Fibroblast of skin of right biceps (primary cell): ENCODE measurements at regions not wholly inside any gene's neighbourhood (a gene's known extent, or its start where the extent isn't known, plus 50 kb on each side); places are given as distances from the start of the nearest gene placed in this dataset.
"Not testable (repeated sequence)": the region's sequence is repeated elsewhere in the genome, so short reads cannot be mapped to it uniquely, and the experiment has no call there.

ENCODE experiments used
- DNase-seq: peaks from one replicate; pipeline ENCODE4 v3.0.0-alpha.2; 2013

DNA sequence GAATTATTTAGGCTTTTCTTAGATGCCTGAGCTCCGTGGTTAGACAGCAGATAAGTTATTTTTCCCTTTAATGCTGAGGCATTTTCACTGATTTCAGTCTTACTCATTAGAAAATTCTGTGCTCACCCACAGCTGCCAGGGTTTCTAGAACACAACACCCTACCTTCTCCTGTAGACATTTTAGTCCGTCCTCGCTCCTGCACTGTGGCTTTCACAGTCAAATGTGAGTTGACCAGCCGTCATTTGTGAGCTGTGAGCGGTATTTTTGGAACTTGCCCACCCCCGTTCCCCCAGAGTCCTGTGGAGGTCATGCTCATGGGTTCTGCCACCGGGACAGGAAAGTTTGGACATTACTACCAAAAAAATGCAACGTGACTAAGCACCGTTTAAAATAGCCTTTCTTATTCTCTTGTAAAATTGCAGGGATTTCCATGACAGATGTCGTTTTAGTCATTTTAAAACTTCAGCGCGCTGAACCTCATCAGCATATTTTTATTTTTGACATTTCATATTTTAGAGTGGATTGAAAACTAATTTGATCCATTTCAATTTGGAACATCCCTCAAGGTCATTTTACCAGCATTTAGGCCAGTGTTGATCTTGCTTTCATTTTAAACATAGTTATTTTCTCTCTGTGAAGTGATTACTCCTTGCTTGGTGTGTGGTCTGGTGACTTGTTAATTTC lies 249.6 kb upstream of the PLGLB2 start:
- DNase-seq: not testable (repeated sequence)

DNA sequence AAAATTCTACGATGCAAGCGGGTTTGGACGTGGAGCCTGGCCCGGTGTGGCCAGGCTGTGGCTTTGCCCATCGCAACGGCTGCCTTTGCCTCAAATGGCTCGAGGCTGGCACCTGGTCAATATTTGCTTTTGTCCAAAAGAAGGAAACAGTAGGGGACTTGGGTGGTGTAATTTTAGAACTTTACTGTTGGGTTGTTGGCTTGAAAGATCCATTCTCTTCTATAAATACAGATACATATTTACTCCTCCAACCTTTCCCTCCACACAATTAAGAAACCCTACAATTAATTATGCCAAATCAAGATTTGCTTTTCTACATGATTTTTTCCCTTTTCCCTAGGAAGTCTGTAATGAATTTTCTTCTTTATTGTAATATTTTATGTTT lies 249.0 kb upstream of the PLGLB2 start:
- not testable (repeated sequence) for DNase-seq

DNA sequence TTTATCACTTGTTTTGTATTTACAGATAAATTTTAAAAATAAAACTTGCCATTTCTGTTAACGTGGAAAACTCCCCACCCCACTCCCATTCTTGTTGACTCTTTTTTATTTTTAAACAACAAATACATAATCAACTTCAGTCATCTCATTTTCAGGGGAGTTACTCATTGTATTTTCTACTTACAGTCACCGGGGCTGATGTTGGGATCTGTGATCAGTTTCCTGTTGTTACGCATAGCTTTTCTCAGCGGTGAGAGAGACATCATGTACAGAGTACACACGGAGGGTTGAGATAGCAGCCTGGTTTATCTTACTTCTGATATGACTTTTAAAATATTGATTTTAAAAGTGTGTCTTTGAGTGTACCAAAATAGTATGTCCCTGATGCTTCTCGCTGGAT lies 248.0 kb upstream of the PLGLB2 start:
- not testable (repeated sequence) for DNase-seq

DNA sequence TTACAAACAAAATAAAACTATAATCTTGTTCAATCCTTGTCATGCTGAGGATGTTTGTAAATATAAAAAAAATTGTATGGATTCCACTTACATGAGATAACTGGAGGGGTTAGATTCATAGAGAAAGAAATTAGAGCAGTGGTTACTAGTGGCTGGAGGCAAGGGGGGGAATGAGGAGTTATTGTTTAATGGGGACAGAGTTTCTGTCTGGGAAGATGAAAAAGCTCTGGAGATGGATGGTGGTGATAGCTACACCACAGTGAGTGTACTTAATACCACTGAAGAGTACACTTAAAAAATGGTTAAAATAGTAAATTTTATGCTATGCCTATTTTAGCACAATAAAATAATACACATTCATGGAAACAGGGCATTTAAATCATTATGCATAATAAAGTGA lies 247.5 kb upstream of the PLGLB2 start:
- DNase-seq: not testable (repeated sequence)

DNA sequence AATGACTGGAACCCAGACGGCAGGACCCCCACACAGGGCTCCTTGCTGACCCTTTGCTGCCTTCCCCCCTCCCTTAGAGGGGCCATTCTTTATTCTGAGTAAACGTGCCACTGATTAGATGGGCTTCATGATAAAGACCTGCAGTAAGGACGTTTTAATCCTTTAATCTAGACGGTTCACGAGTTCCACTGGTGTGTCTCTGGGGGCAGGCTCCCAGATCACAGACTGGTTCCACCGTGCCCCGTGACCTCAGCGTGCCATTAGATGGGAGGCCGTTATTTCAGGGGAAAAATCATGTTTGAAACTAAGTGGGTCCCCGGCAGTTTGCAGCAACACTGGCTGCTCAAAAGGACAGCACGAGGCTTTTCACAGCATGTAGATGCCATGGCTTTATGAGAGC lies 246.9 kb upstream of the PLGLB2 start:
- DNase-seq: not testable (repeated sequence)

DNA sequence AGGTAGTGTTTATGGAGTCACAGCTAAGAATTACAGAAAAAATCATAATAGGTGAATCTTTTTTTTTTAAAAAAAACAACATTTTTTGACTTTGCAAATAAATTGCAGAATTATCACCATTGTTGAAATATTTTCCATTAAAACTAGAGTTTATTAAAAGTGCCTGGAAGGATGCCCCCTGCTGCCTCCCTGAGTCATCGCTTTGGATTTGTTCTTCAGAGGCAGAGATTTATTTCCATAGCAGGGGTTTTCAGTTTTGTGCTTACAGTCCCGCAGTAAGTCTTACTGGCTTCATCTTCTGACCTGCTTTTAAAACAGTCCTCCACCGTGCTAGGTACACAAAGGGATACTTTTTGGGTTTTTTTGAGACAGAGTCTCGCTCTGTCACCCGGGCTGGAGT lies 244.9 kb upstream of the PLGLB2 start:
- not testable (repeated sequence) for DNase-seq

DNA sequence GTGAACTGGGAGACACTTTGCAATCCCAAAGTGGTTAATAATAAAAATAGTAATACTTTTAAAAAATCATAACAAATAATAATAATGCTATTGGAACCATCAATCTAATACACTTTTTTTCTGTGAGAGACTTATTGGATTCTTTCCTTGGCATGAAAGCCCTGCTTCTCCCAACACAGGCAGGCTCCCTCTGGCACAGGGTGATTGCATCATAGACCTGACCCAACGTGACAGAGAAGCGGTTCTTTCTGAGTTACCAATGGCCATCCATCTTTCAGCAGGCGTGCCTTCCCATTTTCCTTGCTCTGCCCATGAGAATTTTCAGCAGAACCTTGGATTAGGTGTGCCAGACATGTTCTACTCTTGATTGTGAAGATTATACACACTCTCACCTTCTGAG lies 242.6 kb upstream of the PLGLB2 start:
- not testable (repeated sequence) for DNase-seq

DNA sequence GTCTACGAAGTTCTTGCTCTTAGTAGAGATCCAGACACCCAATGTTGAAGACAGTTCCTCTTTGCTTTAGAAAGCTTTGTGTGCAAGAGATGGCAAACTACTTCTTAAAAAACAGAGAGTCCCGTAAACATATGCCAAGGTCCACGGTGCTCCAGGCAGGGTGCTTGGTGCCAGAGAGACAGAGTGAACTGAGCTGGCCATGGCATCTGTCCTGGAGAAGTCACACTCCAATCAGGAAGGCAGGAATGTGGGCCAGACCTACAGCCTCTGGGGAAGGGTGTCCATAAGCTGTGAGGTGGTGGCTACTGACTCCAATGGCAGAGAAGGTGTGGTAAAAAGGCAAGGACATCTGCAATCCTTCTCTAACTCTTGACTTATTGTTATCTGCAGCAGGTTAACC lies 242.0 kb upstream of the PLGLB2 start:
- not testable (repeated sequence) for DNase-seq

DNA sequence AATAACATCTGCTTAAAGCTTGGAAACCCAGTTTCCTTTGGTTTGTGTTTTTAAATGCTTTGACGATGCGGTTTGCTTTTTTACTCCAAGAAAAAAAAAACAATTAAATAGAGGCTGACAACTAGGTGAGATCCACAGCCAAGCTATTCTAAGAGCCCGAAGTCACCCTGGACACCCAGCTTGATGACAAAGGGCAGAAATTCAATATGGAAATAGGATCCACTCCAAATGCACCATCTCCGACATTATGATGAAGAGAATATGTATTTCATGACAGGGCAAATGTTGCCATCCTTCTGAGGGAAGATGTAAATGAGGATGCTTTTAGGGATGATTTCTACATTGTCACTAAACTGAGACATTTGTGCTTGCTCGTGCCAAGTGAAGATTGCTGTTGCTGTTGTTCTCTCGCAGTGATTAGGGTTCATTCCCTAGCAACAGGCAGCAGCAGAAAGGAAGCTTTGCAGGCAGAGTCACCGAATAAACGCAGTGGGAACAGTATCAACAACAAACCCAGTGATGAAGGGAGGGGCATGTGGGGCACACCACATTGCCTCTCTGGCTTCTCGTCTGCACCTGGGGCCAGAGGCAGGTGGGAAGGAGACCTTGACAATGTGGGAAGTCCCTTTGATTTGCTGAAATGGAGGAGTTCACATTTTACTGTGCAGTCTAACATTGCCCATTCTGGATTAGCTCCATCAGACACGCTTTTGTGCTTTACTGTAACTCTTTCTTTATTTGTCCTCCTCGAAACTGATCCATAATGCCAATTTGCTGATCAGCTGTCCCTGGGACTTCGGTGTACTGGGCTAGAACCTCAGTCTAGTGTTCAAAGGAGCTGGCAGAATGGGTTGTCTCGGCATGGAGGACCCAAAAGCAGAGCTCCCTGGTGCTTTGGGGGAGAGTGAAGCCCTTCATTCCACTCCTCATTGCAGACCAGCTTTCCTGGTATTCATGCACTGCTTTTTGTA lies 240.2 kb upstream of the PLGLB2 start:
- DNase-seq: not testable (repeated sequence)

DNA sequence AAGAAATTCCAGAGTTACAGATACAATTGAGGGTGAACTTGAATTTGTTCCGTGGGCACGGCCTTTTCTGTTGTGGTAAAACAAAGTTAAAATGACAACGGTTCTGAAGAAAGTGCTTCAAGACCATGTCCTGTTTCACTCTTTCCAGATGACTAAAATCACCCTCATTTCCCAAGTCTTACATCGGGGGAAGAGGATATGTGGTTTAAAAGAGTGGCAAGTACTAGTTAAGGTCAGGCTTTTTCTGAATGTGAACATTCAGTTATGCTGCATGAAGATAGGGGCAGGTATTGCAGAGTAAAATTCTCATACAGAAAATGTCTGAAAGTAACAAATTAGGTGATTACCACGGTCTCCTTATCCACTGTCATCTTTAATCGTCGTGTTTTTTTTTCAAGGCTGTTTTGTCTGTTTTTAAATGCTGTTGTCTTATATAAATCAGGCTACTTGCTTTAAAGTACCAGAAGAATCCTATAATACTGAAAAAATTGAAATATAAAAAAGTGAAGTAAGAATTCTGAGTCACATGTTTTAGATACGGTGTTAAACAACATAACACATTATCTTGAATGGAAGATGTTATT lies 236.6 kb upstream of the PLGLB2 start:
- not testable (repeated sequence) for DNase-seq

DNA sequence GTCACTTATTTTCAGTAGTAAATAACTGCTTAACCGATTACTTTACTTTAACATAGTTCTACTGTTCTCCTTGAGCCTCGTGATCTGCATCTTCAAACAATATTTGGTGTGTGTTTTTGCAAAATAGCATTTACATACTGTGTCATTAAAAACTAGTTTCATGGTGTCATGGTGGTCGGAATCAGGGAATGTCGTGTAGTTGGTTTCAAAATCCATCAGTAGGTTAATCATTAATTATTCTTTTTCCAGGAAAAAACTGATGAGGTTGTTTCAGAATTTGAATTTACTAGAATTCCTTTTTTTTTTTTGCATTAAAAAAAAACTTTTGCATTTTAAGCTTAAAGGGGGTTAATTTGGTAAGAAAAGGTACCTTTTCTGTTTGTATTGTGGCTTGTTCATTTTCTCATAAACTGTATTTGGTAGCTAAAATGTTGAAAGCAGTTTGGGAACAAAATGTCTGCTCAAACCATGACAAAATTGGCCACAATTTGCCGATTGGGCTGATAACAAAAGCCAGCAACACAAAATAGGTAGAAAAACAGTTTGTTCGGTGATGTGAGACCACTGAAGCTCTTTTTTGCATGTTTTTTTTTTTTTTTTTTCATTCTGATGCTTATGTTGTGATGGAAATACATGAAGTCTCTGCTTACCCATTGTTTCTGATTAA lies 234.9 kb upstream of the PLGLB2 start:
- DNase-seq: not testable (repeated sequence)

DNA sequence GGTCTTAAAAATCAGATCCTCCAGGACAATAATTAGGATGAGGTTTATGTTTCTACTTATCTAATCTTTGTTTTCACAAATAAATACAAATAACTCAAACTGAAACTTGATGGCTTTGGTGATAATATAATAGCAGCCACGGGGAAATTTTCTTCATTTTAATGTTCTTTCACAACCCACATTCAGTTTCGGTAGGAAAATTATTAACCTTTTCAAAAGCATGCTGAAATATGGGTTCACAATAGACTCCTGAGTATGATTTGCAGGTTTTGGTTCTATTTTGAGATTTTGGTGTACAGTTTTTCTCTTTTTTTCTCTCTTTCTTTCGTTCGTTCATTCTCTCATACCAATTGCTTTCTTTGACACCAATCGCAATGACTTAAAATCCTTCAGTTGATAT lies 233.9 kb upstream of the PLGLB2 start:
- DNase-seq: not testable (repeated sequence)

DNA sequence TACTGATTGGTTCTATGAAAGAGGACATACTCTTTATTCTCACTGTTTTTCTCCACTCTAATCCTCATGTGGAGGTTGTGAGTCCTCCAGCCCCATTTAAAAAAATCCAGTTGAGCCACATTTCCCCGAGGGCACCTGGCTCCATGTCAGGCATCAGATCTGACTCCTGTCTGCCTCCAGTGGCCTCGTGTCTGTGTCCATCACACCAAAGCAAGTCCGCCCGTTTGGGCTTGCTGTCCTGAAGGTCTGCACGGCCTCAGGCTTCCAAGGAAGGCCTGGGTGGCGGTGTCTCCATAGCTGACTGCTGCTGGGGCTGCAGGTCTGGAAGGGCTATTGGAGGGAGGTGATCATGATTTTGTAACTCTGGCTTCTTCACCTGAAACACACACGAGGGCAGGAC lies 233.4 kb upstream of the PLGLB2 start:
- DNase-seq: not testable (repeated sequence)

DNA sequence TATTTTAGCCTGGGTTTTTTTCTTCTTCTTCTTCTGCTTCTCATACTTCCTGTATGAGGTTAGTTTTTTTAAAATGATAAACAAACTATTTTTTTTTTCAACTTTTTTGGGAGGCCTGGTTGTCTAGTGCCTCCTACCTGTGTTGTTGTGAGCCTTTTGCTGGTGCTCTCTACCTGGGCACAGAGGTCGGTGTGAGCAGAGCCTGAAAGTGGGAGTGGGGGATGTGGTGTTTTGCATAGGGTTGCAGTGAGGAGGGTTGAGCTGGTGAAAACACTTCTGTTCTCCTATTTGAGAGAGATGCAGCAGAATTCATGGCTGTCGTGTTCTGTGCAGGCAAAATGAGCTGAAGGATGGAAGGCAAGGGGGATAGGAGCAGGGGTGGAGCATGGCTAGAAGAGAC lies 232.7 kb upstream of the PLGLB2 start:
- not testable (repeated sequence) for DNase-seq

DNA sequence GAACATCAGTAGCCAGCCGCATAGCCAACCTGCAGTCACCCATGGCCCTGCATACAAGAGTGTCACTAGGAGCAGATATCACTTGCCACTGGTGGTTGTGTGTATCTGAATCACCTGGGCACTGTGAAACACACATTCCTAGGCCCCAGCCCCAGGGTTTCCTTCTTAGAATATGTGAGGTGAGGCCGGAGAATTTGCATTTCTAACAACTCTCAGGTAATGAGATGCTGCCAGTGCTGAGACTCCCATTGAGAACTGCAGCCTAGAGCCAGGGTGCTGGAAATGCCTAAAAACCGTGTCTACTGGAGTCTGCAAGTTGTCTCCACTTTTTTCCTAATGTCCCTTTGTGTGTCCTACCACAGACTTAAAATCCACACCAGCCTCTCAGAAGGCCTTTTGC lies 232.0 kb upstream of the PLGLB2 start:
- not testable (repeated sequence) for DNase-seq

DNA sequence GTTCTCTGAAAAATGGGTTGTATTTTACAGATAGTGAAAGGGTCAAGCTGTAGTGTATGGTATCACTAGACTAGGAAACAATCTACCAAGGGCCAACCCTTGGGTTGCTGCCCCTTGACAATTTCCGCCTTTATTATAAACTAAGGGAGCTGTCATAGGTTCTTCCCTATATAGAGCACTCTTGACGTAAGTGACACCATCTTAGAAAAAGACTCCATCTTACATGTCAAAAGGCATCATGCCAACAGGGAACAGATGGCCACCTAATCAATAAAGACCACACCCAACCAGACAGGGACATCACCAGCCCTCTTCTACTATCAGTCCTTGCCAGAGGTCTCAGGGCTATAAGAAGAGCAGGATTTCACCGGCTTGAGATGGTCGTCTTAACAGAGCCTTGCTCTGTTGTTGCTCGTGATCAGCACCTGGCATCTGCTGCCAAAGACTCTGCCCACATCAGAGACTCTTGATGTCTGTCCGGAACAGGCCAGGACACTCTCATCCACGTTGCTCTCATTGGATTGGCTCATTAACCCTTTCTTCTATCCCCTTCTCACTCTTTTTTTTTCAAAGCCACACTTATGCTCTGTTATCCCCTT lies 231.4 kb upstream of the PLGLB2 start:
- DNase-seq: not testable (repeated sequence)

DNA sequence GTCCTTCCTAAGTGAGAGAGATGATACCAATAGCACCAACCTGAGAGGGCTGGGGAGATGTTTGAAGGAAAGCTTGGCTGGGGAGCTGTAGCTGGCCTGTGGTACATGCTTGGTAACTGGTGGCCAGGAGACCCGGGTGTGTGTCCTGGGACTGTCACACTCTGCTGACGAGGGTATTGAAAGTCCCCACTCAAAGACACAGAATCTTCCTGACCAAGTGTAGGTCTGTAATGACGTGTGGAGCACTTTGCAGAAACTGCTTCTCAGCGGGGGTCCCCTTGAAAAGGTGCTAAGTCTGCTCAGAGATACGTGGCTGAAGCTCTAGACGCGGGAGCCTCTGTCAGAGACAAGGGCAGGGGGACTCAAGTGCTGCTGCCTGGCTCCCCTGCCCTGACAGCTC lies 230.4 kb upstream of the PLGLB2 start:
- DNase-seq: not testable (repeated sequence)

DNA sequence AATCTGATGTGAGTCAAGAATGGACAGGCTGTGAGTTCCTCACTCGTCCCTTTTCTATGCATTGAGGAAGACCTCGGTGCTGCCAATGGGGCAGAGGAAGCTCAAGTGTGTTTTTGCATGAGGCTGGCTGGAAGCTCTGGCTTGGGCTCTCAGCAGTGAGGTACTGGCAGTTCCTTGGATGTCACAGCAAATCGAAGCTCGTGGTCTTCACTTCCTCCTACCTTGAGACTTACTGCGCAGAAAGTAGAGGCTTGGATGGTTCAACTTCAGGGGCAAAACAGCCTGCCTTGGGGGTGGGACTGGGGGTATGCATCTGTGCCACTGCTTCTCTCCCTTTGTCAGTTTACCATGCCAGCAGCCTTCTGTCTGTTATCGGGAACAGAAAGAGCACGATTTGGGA lies 229.8 kb upstream of the PLGLB2 start:
- not testable (repeated sequence) for DNase-seq

DNA sequence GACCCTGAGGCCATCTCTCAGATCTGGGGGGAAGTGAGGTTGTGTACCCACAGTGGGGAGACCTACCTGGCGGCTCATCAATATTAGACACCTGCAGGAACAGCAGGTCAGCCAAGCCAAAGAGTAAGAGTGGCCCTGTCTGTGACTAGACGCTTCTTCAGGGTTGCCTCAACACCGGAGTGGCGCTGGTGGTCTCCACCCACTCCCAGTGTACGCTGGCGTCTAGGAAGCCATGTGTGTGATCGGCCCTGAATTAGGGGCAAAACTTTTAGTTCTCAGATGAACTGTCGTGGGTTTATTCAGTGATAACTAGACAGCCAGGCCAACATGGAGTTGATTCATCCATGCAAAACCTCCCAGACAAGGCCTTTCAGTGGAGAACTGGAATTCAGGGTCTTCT lies 229.3 kb upstream of the PLGLB2 start:
- DNase-seq: not testable (repeated sequence)

DNA sequence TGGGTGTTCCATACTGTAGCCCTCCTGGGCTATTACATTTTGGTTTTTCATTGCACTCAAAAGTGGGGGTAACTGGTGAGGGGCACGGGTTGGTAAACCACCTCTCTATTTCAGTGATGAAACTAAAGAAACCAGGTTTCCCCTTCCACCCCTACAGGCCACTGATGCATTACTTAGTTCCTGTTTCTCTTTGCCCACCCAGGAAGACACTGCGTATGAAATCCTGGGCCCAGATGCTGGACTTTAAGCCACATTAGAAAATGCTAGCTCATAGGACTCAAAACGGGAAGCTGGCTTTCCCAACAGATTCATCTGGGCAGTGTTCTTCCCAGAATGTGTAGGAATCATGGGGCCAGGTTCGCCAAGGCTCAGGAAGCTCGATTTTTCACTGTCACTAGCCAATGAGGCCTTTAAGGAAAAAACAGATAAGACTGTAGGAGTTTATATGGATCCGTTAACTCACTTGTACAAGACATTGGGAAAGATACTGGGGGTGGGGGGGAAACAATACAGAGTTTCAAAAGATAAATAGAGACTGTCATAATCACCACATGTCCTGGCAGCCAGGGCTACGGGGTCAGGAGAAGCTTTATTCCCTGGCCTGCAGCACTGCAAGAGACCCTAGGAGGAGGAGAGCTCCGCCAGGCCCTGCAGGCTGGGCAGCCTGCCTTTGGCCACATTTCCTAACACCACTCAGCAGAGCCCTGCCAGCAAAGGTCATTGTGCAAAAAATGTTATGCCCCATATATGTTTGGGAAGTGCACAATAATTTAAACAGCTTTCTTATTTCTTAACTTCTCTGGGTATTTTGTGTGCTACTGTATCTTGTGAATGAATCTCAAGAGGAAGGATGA lies 228.5 kb upstream of the PLGLB2 start:
- DNase-seq: not testable (repeated sequence)

DNA sequence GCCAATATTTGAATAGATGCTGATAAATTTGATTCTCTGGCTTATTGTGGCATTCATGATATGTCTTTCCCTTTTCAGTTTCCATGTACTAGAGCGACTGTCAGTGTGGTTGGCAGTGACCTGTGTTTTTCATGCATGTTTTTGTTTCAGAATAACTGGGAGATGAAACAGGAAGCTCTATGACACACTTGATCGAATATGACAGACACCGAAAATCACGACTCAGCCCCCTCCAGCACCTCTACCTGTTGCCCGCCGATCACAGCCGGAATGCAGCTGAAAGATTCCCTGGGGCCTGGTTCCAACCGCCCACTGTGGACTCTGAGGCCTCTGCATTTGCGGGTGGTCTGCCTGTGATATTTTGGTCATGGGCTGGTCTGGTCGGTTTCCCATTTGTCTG lies 226.8 kb upstream of the PLGLB2 start:
- not testable (repeated sequence) for DNase-seq

DNA sequence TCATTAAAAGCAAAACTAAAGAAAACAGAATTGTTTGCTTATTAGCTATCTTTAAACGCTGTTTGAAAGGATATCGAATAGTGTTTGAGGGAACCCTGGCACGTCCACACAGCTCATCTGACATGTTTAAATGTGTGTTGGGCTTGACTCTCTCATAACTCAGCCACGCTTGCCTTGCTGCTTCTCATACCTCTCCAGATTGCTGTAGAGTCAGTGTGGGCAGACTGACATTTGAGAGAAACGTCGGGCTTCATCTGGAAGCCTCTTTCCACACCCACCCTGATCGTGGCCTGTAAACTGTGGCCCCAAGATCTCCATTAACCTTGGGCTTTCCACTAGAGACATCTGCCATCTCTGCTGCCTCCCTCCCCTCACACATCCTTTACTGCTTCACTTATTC lies 226.4 kb upstream of the PLGLB2 start:
- DNase-seq: not testable (repeated sequence)
